ENCODE measurements at regions not wholly inside any gene's neighbourhood (a gene's known extent, or its start where the extent isn't known, plus 50 kb on each side); places are given as distances from the start of the nearest gene placed in this dataset.
A peak's percentile ranks its signal among the peaks of the same experiment; 100 is the strongest.

GRCh38 chr18:22005191-22005841, 164.1 kb upstream of the GATA6 start:
- Histone ChIP-seq H3K27ac (no peak overlapping the region), H3K36me3 (no peaks in the 10 kb centered on the region), H3K79me2 (ENCODE audit: low read depth) (no peaks in the 10 kb centered on the region), H3K4me1 (no peaks in the 10 kb centered on the region), H3K9me3 (ENCODE audit: low read depth) (no peaks in the 10 kb centered on the region), H3K4me2 (no peak overlapping the region), H3K27me3 (no peaks in the 10 kb centered on the region), H4K20me1 (ENCODE audit: low read depth) (no peaks in the 10 kb centered on the region), H3K9ac (no peak overlapping the region), H3K4me3 (no peak overlapping the region), H3F3A (ENCODE audit: low read depth) (no peaks in the 10 kb centered on the region), H2AFZ (replicated peaks) (peak overlapping the region; percentile 47)
- TF ChIP-seq EZH2phosphoT487 (IDR thresholded peaks at IDR 0.05), result no peak
- TF ChIP-seq CTCF (IDR thresholded peaks at IDR 0.05), result no peak
- no peak for TF ChIP-seq EZH2 (IDR thresholded peaks at IDR 0.05)
- no peaks in the 10 kb centered on the region for H3K4me1 Mint-ChIP-seq
- no peak overlapping the region for H3K4me3 Mint-ChIP-seq
- H3K36me3 Mint-ChIP-seq, result no peaks in the 10 kb centered on the region
- peaks cover under 1% of the 10 kb centered on the region for H3K9me3 Mint-ChIP-seq
- DNase-seq (ENCODE audit: low spot score), result no peak
- H3K27ac Mint-ChIP-seq, result no peak overlapping the region
- H3K27me3 Mint-ChIP-seq (ENCODE audit: insufficient read depth, low read depth), result no peaks in the 10 kb centered on the region

GRCh38 chr18:22006458-22006857, 162.9 kb upstream of the GATA6 start:
- TF ChIP-seq EZH2 (IDR thresholded peaks at IDR 0.05) (no peak), EZH2phosphoT487 (IDR thresholded peaks at IDR 0.05) (no peak), CTCF (IDR thresholded peaks at IDR 0.05) (no peak)
- no peak overlapping the region for H3K4me3 Mint-ChIP-seq
- H3K4me2 ChIP-seq, result no peak overlapping the region
- no peaks in the 10 kb centered on the region for H4K20me1 ChIP-seq (ENCODE audit: low read depth)
- no peaks in the 10 kb centered on the region for H3F3A ChIP-seq (ENCODE audit: low read depth)
- no peaks in the 10 kb centered on the region for H3K36me3 Mint-ChIP-seq
- no peaks in the 10 kb centered on the region for H3K79me2 ChIP-seq (ENCODE audit: low read depth)
- peaks cover 3% of the 10 kb centered on the region for H3K9me3 Mint-ChIP-seq
- H3K9ac ChIP-seq, result no peak overlapping the region
- no peak for DNase-seq (ENCODE audit: low spot score)
- no peak overlapping the region for H3K4me3 ChIP-seq
- H2AFZ ChIP-seq (replicated peaks), result no peak overlapping the region
- H3K36me3 ChIP-seq, result no peaks in the 10 kb centered on the region
- H3K4me1 Mint-ChIP-seq, result no peaks in the 10 kb centered on the region
- H3K27me3 Mint-ChIP-seq (ENCODE audit: insufficient read depth, low read depth), result no peaks in the 10 kb centered on the region
- no peak overlapping the region for H3K27ac Mint-ChIP-seq
- H3K4me1 ChIP-seq, result no peaks in the 10 kb centered on the region
- no peaks in the 10 kb centered on the region for H3K27me3 ChIP-seq
- no peaks in the 10 kb centered on the region for H3K9me3 ChIP-seq (ENCODE audit: low read depth)
- H3K27ac ChIP-seq, result no peak overlapping the region

GRCh38 chr18:22009242-22009641, 160.1 kb upstream of the GATA6 start:
- H2AFZ ChIP-seq (replicated peaks), result no peak overlapping the region
- Mint-ChIP-seq H3K4me3 (no peak overlapping the region), H3K27me3 (ENCODE audit: insufficient read depth, low read depth) (no peaks in the 10 kb centered on the region), H3K9me3 (peaks cover 17% of the 10 kb centered on the region), H3K4me1 (no peaks in the 10 kb centered on the region), H3K36me3 (peaks cover 3% of the 10 kb centered on the region), H3K27ac (no peak overlapping the region)
- TF ChIP-seq CTCF (IDR thresholded peaks at IDR 0.05), result no peak
- TF ChIP-seq EZH2 (IDR thresholded peaks at IDR 0.05), result no peak
- TF ChIP-seq EZH2phosphoT487 (IDR thresholded peaks at IDR 0.05), result no peak
- no peaks in the 10 kb centered on the region for H3K4me1 ChIP-seq
- no peak overlapping the region for H3K4me2 ChIP-seq
- no peaks in the 10 kb centered on the region for H4K20me1 ChIP-seq (ENCODE audit: low read depth)
- no peaks in the 10 kb centered on the region for H3K9me3 ChIP-seq (ENCODE audit: low read depth)
- H3K4me3 ChIP-seq, result no peak overlapping the region
- no peaks in the 10 kb centered on the region for H3F3A ChIP-seq (ENCODE audit: low read depth)
- DNase-seq (ENCODE audit: low spot score), result no peak
- no peaks in the 10 kb centered on the region for H3K36me3 ChIP-seq
- no peak overlapping the region for H3K9ac ChIP-seq
- no peaks in the 10 kb centered on the region for H3K79me2 ChIP-seq (ENCODE audit: low read depth)
- no peak overlapping the region for H3K27ac ChIP-seq
- no peaks in the 10 kb centered on the region for H3K27me3 ChIP-seq

Data from neural progenitor cell (in vitro differentiated cells).